ENCODE measurements at regions not wholly inside any gene's neighbourhood (a gene's known extent, or its start where the extent isn't known, plus 50 kb on each side); places are given as distances from the start of the nearest gene placed in this dataset.
"Not testable (repeated sequence)": the region's sequence is repeated elsewhere in the genome, so short reads cannot be mapped to it uniquely, and the experiment has no call there.

DNA sequence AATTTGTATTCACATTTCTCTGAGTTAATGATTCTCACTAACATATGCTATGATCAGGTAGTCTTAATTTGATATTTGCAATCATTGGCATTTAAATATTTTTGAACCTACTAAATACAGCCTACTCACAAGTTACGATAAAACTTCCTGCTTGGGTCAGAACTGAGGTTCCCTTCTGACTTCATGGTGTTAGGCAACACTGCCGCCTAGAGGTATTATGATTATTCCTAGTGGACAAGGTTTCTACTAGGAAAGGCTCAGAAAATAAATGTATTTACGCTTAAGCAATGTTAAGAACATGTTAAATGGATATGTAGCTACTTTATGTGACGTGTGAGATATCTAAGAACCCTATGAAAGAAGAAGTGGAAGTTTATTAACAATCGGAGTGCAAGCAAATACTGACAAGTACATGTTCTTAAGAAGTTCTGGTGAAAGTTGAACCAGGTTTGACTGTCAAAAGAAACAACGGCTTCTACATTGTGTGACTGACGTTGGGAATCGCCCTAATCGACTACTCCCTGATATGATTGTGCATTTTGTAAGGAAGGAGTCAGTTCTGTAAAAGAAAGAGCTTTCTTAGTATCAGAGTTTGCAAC lies 1395.8 kb downstream of the SLITRK5 start:
- TF ChIP-seq CTCF (IDR thresholded peaks at IDR 0.05; ENCODE audit: partially characterized antibody, unreplicated experiment): peak; percentile 83
- H3K9me3 Mint-ChIP-seq (ENCODE audit: unreplicated experiment): no peaks in the 10 kb centered on the region
- H3K4me1 Mint-ChIP-seq (ENCODE audit: low read depth, unreplicated experiment): peaks cover 6% of the 10 kb centered on the region
- peaks cover 3% of the 10 kb centered on the region for H3K27me3 Mint-ChIP-seq (ENCODE audit: unreplicated experiment)
- H3K4me3 Mint-ChIP-seq (ENCODE audit: unreplicated experiment): no peak overlapping the region
- no peak for DNase-seq
- no peak overlapping the region for H3K27ac Mint-ChIP-seq (ENCODE audit: unreplicated experiment)
- H3K36me3 Mint-ChIP-seq (ENCODE audit: unreplicated experiment): no peaks in the 10 kb centered on the region

GRCh38 chr13:89072979-89073378 lies 1401.8 kb downstream of the SLITRK5 start:
- no peaks in the 10 kb centered on the region for H3K9me3 Mint-ChIP-seq (ENCODE audit: unreplicated experiment)
- DNase-seq: no peak
- H3K4me1 Mint-ChIP-seq (ENCODE audit: low read depth, unreplicated experiment): peaks cover 6% of the 10 kb centered on the region
- peaks cover 3% of the 10 kb centered on the region for H3K27me3 Mint-ChIP-seq (ENCODE audit: unreplicated experiment)
- TF ChIP-seq CTCF (IDR thresholded peaks at IDR 0.05; ENCODE audit: partially characterized antibody, unreplicated experiment): no peak
- no peak overlapping the region for H3K27ac Mint-ChIP-seq (ENCODE audit: unreplicated experiment)
- H3K36me3 Mint-ChIP-seq (ENCODE audit: unreplicated experiment): no peaks in the 10 kb centered on the region
- no peak overlapping the region for H3K4me3 Mint-ChIP-seq (ENCODE audit: unreplicated experiment)

- H3K9me3 Mint-ChIP-seq (ENCODE audit: unreplicated experiment): no peaks in the 10 kb centered on the region
- no peaks in the 10 kb centered on the region for H3K36me3 Mint-ChIP-seq (ENCODE audit: unreplicated experiment)
- no peaks in the 10 kb centered on the region for H3K27me3 Mint-ChIP-seq (ENCODE audit: unreplicated experiment)
- no peak for TF ChIP-seq CTCF (IDR thresholded peaks at IDR 0.05; ENCODE audit: partially characterized antibody, unreplicated experiment)
- no peak overlapping the region for H3K27ac Mint-ChIP-seq (ENCODE audit: unreplicated experiment)
- no peak for DNase-seq
- no peak overlapping the region for H3K4me3 Mint-ChIP-seq (ENCODE audit: unreplicated experiment)
- H3K4me1 Mint-ChIP-seq (ENCODE audit: low read depth, unreplicated experiment): no peaks in the 10 kb centered on the region
Observed at GRCh38 chr13:89076622-89077021, 1405.5 kb downstream of the SLITRK5 start.

DNA sequence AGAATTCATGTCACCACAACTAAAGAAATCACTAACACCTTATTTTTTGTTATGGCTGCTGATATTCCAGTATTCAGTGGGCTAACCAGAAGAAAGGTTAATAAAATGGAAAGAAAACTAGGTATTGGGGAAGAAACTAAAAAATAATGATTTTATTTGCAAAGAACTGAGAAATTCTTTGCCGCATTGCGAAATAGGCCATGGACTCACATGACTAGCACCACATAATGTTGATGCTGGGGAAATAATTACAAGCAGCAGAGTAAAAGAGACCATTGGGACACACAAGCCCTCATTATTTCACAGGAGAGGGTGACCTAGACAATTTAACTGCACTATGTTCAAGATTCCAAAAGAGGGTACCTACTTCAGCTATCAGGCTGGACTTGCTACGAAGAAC lies 1411.5 kb downstream of the SLITRK5 start:
- Mint-ChIP-seq H3K4me3 (ENCODE audit: unreplicated experiment) (no peak overlapping the region), H3K27ac (ENCODE audit: unreplicated experiment) (no peak overlapping the region), H3K36me3 (ENCODE audit: unreplicated experiment) (no peaks in the 10 kb centered on the region), H3K9me3 (ENCODE audit: unreplicated experiment) (no peaks in the 10 kb centered on the region), H3K4me1 (ENCODE audit: low read depth, unreplicated experiment) (peaks cover 3% of the 10 kb centered on the region), H3K27me3 (ENCODE audit: unreplicated experiment) (no peaks in the 10 kb centered on the region)
- DNase-seq: no peak
- TF ChIP-seq CTCF (IDR thresholded peaks at IDR 0.05; ENCODE audit: partially characterized antibody, unreplicated experiment): no peak

DNA sequence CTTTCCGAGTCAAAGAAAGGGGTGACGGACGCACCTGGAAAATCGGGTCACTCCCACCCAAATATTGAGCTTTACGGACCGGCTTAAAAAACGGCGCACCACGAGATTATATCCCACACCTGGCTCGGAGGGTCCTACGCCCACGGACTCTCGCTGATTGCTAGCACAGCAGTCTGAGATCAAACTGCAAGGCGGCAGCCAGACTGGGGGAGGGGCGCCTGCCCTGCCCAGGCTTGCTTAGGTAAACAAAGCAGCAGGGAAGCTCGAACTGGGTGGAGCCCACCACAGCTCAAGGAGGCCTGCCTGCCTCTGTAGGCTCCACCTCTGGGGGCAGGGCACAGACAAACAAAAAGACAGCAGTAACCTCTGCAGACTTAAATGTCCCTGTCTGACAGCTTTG lies 1416.9 kb downstream of the SLITRK5 start:
- not testable (repeated sequence) for H3K4me3 Mint-ChIP-seq (ENCODE audit: unreplicated experiment); H3K9me3 Mint-ChIP-seq (ENCODE audit: unreplicated experiment); H3K4me1 Mint-ChIP-seq (ENCODE audit: low read depth, unreplicated experiment); H3K27me3 Mint-ChIP-seq (ENCODE audit: unreplicated experiment); H3K27ac Mint-ChIP-seq (ENCODE audit: unreplicated experiment); H3K36me3 Mint-ChIP-seq (ENCODE audit: unreplicated experiment); DNase-seq
